ENCODE measurements at regions not wholly inside any gene's neighbourhood (a gene's known extent, or its start where the extent isn't known, plus 50 kb on each side); places are given as distances from the start of the nearest gene placed in this dataset.

DNA sequence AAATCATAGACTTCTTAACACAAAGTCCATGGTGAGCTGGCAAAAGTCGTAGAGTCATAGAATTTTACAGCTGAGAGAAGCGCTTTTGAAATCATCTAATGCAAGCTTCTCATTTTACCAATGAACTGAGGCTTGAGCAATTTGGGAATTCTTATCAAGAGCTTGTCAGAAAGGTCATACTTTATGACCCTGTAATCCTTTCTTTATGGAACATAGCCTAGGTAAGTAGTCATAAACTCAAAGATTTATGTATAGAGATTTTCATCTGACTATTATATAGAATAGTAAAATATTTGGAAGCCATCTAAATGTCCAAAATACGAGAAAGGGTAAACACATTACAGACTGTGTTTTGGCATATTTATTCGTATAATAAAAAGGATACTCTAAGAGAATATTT is 563.5 kb downstream of the PCDH7 start:
- no peaks in the 10 kb centered on the region for H3K9me3 ChIP-seq (ENCODE audit: low read depth)
- H4K20me1 ChIP-seq (ENCODE audit: insufficient read depth), result no peaks in the 10 kb centered on the region
- H3K9ac ChIP-seq, result no peak overlapping the region
- no peak overlapping the region for H3K4me2 ChIP-seq (ENCODE audit: unreplicated experiment)
- H3K27ac ChIP-seq, result no peak overlapping the region
- no peaks in the 10 kb centered on the region for H3K36me3 ChIP-seq (ENCODE audit: low read depth)
- no peaks in the 10 kb centered on the region for H3F3A ChIP-seq (ENCODE audit: insufficient read depth)
- H3K79me2 ChIP-seq (ENCODE audit: insufficient read depth), result no peaks in the 10 kb centered on the region
- DNase-seq, result no peak
- no peak overlapping the region for H3K4me3 ChIP-seq
- H3K9me2 ChIP-seq (ENCODE audit: insufficient read depth), result no peaks in the 10 kb centered on the region
- 5% methylated on average over 4 of the region's 4 CpGs for WGBS, 2 experiments (ENCODE audit: low coverage in 1 of 2, low lambda C conversion rate in 2 of 2, missing lambda C conversion rate in 2 of 2)
- no peak overlapping the region for H2AFZ ChIP-seq
- TF ChIP-seq EZH2phosphoT487 (IDR thresholded peaks at IDR 0.05; ENCODE audit: insufficient read depth, low read depth), result no peak
- TF ChIP-seq EZH2 (IDR thresholded peaks at IDR 0.05; ENCODE audit: insufficient read depth, poor library complexity, severe bottlenecking), result no peak
- in situ Hi-C loops (cut with MboI), result no loop called here
- no peaks in the 10 kb centered on the region for H3K4me1 ChIP-seq (ENCODE audit: insufficient read depth)
- H3K27me3 ChIP-seq (replicated peaks; ENCODE audit: insufficient read depth), result no peaks in the 10 kb centered on the region

DNA sequence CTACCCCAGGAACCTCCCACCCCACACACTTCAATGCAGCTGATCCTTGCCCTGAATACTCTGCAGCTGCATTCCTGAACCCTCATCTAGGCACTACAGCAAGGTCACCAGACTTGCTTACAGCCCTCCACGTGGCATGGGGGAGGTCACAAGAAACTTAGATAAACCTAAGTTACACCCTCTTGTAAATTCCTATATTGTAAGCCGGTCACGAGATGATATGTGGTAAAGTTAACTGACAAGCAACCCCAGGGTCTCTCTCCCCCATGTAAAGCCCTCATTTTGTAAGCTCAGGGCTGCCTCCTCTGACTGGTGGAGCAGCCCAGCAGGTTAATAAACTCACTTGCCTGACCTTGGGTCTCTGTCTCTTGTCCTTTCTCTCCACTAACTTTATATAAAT is 570.7 kb downstream of the PCDH7 start:
- no peak overlapping the region for H3K27ac ChIP-seq
- no peak overlapping the region for H3K4me2 ChIP-seq (ENCODE audit: unreplicated experiment)
- no peaks in the 10 kb centered on the region for H3K36me3 ChIP-seq (ENCODE audit: low read depth)
- no peaks in the 10 kb centered on the region for H4K20me1 ChIP-seq (ENCODE audit: insufficient read depth)
- in situ Hi-C loops (cut with MboI), result no loop called here
- no peak overlapping the region for H3K4me3 ChIP-seq
- no peak overlapping the region for H2AFZ ChIP-seq
- H3K9me3 ChIP-seq (ENCODE audit: low read depth), result no peaks in the 10 kb centered on the region
- H3K4me1 ChIP-seq (ENCODE audit: insufficient read depth), result no peaks in the 10 kb centered on the region
- no peaks in the 10 kb centered on the region for H3F3A ChIP-seq (ENCODE audit: insufficient read depth)
- no peaks in the 10 kb centered on the region for H3K79me2 ChIP-seq (ENCODE audit: insufficient read depth)
- H3K9ac ChIP-seq, result no peak overlapping the region
- H3K9me2 ChIP-seq (ENCODE audit: insufficient read depth), result no peaks in the 10 kb centered on the region
- no peak for DNase-seq
- no peak for TF ChIP-seq EZH2 (IDR thresholded peaks at IDR 0.05; ENCODE audit: insufficient read depth, poor library complexity, severe bottlenecking)
- no peak for TF ChIP-seq EZH2phosphoT487 (IDR thresholded peaks at IDR 0.05; ENCODE audit: insufficient read depth, low read depth)
- H3K27me3 ChIP-seq (replicated peaks; ENCODE audit: insufficient read depth), result no peaks in the 10 kb centered on the region
- WGBS, 2 experiments (ENCODE audit: low coverage in 1 of 2, low lambda C conversion rate in 2 of 2, missing lambda C conversion rate in 2 of 2), result 31 to 42% methylated on average over 3 of the region's 3 CpGs

DNA sequence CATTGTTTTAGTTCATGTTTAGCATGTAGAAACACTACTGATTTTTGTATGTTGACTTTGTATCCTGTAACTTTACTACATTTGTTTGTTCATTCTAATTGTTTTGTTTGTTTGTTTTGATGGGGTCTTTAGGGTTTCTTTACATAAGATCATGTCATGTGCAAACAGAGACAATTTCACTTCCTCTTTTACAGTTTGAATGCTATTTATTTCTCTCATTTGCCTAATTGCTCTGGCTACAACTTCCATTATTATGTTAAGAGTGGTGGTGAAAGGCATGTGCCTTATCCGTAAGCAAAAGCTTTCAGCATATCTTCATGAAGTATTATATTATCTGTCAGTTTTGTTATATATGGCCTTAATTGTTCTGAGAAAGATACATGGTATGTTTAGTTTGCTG is 571.1 kb downstream of the PCDH7 start:
- in situ Hi-C loops (cut with MboI), result no loop called here
- H3K9me2 ChIP-seq (ENCODE audit: insufficient read depth), result no peaks in the 10 kb centered on the region
- no peaks in the 10 kb centered on the region for H3K9me3 ChIP-seq (ENCODE audit: low read depth)
- no peaks in the 10 kb centered on the region for H3K79me2 ChIP-seq (ENCODE audit: insufficient read depth)
- no peaks in the 10 kb centered on the region for H3K27me3 ChIP-seq (replicated peaks; ENCODE audit: insufficient read depth)
- no peak overlapping the region for H2AFZ ChIP-seq
- DNase-seq, result no peak
- no peaks in the 10 kb centered on the region for H3K4me1 ChIP-seq (ENCODE audit: insufficient read depth)
- H3K27ac ChIP-seq, result no peak overlapping the region
- H3K36me3 ChIP-seq (ENCODE audit: low read depth), result no peaks in the 10 kb centered on the region
- no peak overlapping the region for H3K9ac ChIP-seq
- H3K4me2 ChIP-seq (ENCODE audit: unreplicated experiment), result no peak overlapping the region
- TF ChIP-seq EZH2 (IDR thresholded peaks at IDR 0.05; ENCODE audit: insufficient read depth, poor library complexity, severe bottlenecking) (no peak), EZH2phosphoT487 (IDR thresholded peaks at IDR 0.05; ENCODE audit: insufficient read depth, low read depth) (no peak)
- no peaks in the 10 kb centered on the region for H3F3A ChIP-seq (ENCODE audit: insufficient read depth)
- WGBS, 2 experiments (ENCODE audit: low coverage in 1 of 2, low lambda C conversion rate in 2 of 2, missing lambda C conversion rate in 2 of 2), result 25% methylated on average over 1 of the region's 1 CpG
- no peaks in the 10 kb centered on the region for H4K20me1 ChIP-seq (ENCODE audit: insufficient read depth)
- no peak overlapping the region for H3K4me3 ChIP-seq

DNA sequence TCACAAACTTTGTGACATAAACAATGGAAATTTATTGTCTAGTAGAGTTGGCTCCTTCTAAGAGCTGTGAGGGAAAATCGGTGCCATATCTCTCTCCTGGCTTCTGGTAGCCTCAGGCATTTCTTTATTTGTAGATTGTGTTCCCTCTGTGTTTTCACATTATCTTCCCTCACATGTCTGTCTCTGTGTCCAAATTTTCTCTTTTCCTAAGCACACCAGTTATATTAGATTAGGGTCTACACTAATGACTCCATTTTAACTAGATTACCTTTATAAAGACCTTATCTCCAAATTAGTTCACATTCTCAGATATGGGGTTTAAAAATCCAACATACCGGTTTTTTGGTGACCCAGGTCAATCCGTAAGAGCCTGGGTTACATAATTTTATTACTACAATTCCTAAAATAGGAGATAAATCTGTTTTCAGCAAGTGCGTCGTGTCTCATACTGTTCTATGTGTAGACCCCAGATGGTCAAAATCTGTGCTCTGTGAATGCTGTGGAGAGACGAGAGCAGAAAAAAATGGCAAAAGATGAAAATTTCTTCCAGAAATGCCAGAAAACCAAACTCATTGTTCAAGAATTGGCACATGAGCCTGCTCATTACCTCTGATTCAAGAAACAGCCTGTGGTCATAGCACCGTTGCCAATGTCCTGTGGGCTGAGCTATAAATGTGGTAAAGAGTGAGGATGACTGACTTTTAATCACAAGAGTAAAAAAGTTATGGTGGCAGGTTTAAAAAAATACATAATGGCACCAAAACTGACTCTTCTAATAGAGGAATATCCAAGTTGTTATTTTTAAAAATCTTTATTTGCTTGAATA is 574.7 kb downstream of the PCDH7 start:
- H2AFZ ChIP-seq, result no peak overlapping the region
- H3K4me1 ChIP-seq (ENCODE audit: insufficient read depth), result no peaks in the 10 kb centered on the region
- in situ Hi-C loops (cut with MboI), result no loop called here
- TF ChIP-seq EZH2 (IDR thresholded peaks at IDR 0.05; ENCODE audit: insufficient read depth, poor library complexity, severe bottlenecking), result no peak
- no peak for TF ChIP-seq EZH2phosphoT487 (IDR thresholded peaks at IDR 0.05; ENCODE audit: insufficient read depth, low read depth)
- 2 to 4% methylated on average over 7 of the region's 7 CpGs for WGBS, 2 experiments (ENCODE audit: low coverage in 1 of 2, low lambda C conversion rate in 2 of 2, missing lambda C conversion rate in 2 of 2)
- no peaks in the 10 kb centered on the region for H3K79me2 ChIP-seq (ENCODE audit: insufficient read depth)
- no peak overlapping the region for H3K27ac ChIP-seq
- H3K9me3 ChIP-seq (ENCODE audit: low read depth), result no peaks in the 10 kb centered on the region
- H3K4me2 ChIP-seq (ENCODE audit: unreplicated experiment), result no peak overlapping the region
- H3F3A ChIP-seq (ENCODE audit: insufficient read depth), result no peaks in the 10 kb centered on the region
- no peak for DNase-seq
- no peaks in the 10 kb centered on the region for H3K9me2 ChIP-seq (ENCODE audit: insufficient read depth)
- H3K9ac ChIP-seq, result no peak overlapping the region
- no peaks in the 10 kb centered on the region for H4K20me1 ChIP-seq (ENCODE audit: insufficient read depth)
- H3K4me3 ChIP-seq, result no peak overlapping the region
- H3K27me3 ChIP-seq (replicated peaks; ENCODE audit: insufficient read depth), result no peaks in the 10 kb centered on the region
- no peaks in the 10 kb centered on the region for H3K36me3 ChIP-seq (ENCODE audit: low read depth)
